GM18868 (cell line): ENCODE measurements at regions not wholly inside any gene's neighbourhood (a gene's known extent, or its start where the extent isn't known, plus 50 kb on each side); places are given as distances from the start of the nearest gene placed in this dataset.
"Not testable (repeated sequence)": the region's sequence is repeated elsewhere in the genome, so short reads cannot be mapped to it uniquely, and the experiment has no call there.

Experiments
- ATAC-seq: cut with Tn5 transposase; IDR thresholded peaks from one replicate; pipeline ENCODE4 v1.9.1; 2021; ENCODE audit warnings: mild to moderate bottlenecking, moderate library complexity; ENCODE audit not compliant: unreplicated experiment

DNA sequence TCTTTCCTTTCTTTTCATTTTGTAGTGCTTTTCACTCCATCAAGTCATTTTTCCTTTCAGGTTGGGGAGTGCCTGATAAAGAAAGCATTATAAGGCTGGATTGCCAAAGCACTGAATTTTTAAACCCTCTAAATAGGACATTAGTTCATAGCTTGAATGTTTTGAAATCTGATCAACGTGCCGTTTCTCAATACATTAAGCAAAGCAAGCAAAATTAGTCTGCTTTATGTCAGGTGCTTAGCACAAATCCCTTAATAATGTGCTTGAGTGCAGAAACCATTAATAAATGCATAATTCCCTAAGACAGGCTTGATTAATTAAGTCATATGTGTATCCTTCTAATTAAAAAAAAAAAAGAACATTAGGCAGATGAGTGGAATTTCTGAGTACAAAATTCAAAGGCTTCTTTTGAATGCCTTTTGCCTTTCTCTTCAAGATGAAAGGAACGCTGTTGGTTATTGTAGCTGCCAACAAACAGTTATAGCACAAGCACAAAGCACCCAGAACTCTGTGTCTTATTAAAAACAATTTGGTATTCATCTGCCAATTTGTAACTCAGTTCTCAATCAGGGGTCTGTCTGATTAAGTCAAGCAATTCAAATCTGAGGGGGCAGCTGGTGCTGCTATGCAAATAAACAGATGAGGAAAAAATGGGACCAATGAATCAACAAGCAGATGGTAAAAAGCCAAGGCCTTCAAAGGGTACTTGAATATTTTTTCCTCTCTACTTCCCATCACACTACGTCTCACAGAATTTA is 233.7 kb downstream of the TLE1 start:
- ATAC-seq: no peak

- no peak for ATAC-seq
These were observed 243.9 kb downstream of the TLE1 start for GRCh38 chr9:81445331-81445921.

DNA sequence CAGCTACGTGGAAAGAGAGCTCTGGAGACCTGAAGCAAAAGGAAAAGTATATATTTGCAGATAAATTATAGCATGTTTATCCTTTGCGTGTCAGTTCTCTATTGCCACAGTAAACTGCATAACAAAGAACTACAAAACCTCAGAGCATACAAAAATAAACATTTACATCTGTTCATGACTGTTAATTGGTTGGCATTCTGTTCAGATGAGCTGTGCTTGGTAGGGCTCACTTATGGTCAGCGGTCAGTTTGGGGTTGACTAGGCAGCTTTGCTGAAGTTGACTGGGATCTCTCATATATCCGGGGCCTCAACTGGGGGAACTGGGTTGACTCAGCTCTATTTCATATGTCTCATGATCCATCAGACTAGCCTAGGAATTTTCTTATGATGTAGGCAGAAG is 257.7 kb downstream of the TLE1 start:
- no peak for ATAC-seq

DNA sequence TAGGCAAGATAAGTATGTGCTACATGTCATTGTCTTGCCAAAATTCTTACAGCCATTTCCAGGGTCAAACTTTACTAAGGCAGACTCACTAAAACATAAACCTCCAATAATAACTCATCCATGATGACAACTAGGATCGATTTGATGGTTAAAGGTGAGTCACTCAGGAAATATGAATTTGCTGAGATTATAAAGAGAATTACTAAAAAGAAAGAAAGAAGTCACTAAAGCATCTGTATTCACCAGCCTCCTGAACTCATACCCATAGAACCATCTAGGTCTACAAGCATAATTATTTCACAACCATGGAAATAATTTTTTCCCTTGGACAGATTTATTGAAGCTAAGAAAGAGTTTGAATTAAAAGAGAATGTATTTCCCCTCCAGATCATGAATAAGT is 258.6 kb downstream of the TLE1 start:
- ATAC-seq: no peak

GRCh38 chr9:81427870-81428269 is 261.5 kb downstream of the TLE1 start:
- no peak for ATAC-seq

GRCh38 chr9:81424431-81424830 is 264.9 kb downstream of the TLE1 start:
- ATAC-seq: no peak

DNA sequence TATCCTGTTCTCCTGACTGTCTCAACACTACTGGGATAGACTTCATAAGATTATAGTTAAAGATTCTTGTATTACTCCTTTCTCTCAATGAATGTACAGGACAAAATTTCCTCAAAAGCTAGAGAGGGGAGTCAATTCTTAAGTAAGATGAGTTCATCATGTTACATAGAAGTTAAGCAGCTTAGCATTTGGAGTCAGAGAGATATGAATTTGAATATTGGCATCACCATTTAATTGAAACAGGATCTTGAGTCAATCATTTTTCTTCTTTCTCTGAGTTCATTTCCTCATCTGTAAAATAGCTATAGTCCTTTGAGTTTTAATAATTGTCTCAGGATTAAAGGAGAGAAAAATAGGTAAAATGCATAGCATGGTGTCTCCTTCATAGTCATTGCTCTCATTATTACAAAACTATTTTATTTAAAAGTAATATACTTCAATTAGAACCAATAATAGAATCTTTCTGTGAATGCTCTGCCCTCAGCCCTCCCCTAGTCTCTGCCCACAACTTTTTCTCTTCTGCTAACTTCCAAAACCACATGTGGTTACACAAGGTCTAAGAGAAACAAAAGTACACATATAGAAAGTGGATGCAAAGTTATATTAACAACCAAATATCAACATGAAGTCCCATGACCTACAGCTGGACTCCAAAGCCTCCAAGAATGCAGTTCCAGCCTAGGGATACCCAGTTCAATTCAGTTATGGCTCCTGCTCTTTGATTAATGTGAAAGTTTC is 265.6 kb downstream of the TLE1 start:
- ATAC-seq: no peak

GRCh38 chr9:81421090-81421489 is 268.3 kb downstream of the TLE1 start:
- ATAC-seq: not testable (repeated sequence)

DNA sequence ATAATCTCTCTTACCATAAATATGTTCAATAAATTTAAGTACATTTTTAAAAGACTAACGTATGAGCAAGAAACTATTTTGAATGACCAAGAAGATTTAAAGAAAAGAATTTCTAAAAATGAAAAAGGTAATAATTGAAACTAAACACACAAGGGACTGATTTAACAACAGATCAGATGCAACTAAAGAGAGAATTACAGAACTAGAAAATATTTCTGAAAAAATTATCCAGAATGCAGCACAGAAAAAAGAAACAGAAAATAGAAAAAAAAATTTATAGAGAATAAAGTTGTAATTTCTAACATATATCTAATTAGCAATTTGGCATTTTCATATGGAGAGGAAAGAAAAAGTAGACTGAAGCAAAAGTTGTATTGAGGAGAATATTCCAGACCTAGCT is 269.3 kb downstream of the TLE1 start:
- ATAC-seq: no peak

DNA sequence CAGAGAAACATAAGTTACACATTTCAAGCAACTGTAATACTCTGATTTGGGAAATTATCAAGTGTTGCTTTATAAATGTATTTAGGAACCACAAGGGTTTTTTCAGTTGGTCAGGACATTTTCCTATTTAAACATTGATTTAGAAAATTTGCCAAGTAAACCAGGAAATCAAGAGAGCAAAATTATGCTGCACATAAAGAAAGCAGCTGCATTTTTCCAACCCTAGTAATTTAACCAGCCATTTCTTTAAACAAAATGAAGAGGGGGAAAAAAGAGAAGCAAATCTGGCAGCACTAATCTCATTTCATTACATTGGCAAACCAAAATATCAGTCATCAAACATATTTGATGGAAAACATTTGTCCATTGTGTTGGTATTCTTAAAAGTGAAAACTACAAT is 271.4 kb downstream of the TLE1 start:
- no peak for ATAC-seq

- ATAC-seq: no peak
These were observed 272.1 kb downstream of the TLE1 start for GRCh38 chr9:81417299-81417675.

DNA sequence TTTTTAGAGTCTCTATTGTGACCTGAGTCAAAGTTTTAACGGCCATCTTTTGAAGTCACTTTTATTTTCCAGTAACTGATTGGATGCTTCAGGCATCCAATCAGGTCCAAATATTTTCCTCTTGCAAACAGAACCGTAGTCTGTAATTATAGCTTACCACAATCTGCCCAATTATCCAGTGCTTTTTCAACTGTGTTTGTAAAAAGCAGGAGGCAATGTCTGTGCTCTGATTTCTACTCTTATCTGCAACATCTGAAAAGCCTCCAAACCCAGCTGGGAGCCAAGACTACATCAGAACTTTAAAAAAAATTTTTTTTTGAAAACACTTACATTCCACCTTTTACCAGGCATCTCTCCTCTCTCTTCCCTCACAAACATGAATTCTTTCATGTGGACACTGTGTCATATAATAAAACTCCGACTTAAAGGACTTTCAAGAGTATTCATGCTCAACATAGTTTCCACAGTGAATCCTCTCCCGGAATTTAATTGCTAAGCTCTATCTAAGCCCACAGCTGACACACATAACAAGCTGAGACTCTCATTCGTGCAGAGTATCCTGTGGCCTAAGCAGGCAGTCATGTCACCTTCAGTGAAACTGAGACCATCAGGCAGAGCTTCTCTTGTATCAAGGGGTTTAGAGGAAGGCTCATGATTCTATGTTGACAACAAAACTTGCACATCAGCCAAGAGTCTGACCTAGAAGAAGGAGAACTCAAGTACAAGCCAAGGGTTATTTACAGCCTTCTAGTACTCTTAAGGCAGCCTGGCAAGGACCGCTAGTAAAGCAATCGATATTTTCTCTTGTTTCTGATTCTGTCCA is 272.7 kb downstream of the TLE1 start:
- ATAC-seq: no peak

- ATAC-seq: no peak
These were observed 274.5 kb downstream of the TLE1 start for GRCh38 chr9:81414836-81415235.

GRCh38 chr9:81411961-81412360 is 277.4 kb downstream of the TLE1 start:
- no peak for ATAC-seq

GRCh38 chr9:81410201-81410600 is 279.1 kb downstream of the TLE1 start:
- ATAC-seq: no peak

DNA sequence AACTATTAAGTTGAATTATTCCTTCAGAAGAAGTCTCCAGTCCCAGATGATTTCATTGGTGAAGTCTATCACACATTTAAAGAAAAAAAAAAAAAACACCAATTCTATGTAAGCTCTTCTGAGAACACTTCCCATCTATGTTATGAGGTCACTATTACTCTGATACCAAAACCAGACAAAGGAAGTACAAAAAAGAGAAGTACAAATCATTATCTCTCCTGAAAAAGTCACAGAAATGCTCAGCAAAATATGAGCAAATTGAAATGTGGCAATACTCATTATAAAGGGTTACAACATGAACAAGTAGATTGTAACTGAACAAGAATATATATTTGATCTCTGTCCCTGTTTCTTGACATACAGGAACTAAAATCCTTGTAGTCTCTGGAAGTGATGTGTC is 280.4 kb downstream of the TLE1 start:
- no peak for ATAC-seq

- ATAC-seq: no peak
These were observed 284.3 kb downstream of the TLE1 start for GRCh38 chr9:81404931-81405598.

- no peak for ATAC-seq
These were observed 291.6 kb downstream of the TLE1 start for GRCh38 chr9:81397481-81398381.

DNA sequence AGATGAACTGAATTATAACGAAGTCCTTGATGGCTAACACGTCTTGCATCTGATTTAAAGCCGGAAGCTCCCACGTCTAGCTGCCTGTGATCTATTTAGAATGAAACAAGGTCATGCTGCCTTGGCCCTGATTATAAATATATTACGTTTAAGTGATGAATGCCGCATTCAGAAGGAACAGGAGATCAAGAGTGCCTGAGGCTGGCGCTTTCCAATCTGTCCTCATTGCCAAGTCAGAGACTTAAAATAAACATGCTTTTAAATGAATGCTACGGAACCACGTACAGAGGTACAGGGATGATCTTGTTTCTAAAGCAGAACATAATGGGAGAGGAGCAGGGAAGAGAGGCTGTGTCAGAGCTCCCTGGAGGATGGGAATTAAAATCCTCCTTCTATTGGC is 292.8 kb downstream of the TLE1 start:
- no peak for ATAC-seq

DNA sequence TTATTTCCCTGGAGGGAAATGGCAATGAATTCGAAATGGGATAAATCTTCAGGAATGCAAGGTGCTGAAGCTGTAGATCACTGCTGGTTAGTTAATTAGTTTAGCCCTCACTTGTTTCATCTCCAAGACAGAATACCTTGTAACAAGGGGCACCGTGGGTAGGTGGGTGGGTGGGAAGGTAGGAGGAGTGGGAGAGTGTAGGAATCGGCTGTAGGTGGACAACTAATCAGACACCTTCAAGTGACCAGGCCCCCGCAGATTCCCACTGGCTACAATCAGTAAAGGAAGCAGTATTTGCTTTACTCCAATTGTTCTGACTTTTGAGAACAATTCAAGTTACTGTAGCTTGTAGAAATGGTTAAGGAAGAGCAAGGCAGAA is 293.7 kb downstream of the TLE1 start:
- ATAC-seq: no peak
